Heart right ventricle (tissue), 16 donors: ENCODE measurements at regions not wholly inside any gene's neighbourhood (a gene's known extent, or its start where the extent isn't known, plus 50 kb on each side); places are given as distances from the start of the nearest gene placed in this dataset.

Experiments used
- ATAC-seq, 8 donors: fragments of 200-7000 bp; cut with Tn5 transposase; one replicate each; pipeline ENCODE4 v1.9.1; 2020; ENCODE audit warnings: mild to moderate bottlenecking in 8 of 8, moderate library complexity in 8 of 8, moderate number of reproducible peaks in 1 of 8
- DNase-seq, 2 donors: peaks; one replicate each; pipeline ENCODE4 v3.0.0-alpha.2; 2020
- H3K27ac ChIP-seq, 10 donors: fragments of 200-600 bp; sonication (generic) in 2 of 10; one replicate each; pipeline versions ENCODE4 v1.5.0 to v1.8.0; 2020 to 2022; ENCODE audit warnings: mild to moderate bottlenecking in 3 of 10
- H3K27me3 ChIP-seq, 7 donors: fragments of 200-600 bp; one replicate each; pipeline ENCODE4 v1.8.0; 2021 to 2022; ENCODE audit warnings: mild to moderate bottlenecking in 2 of 7
- H3K36me3 ChIP-seq, 9 donors: fragments of 200-600 bp; sonication (generic) in 1 of 9; one replicate each; pipeline versions ENCODE4 v1.5.0 to v1.8.0; 2020 to 2022; ENCODE audit warnings: mild to moderate bottlenecking in 2 of 9
- H3K4me1 ChIP-seq, 9 donors: fragments of 200-600 bp; sonication (generic) in 1 of 9; one replicate each; pipeline versions ENCODE4 v1.5.0 to v1.8.0; 2020 to 2022; ENCODE audit warnings: mild to moderate bottlenecking in 4 of 9
- H3K4me3 ChIP-seq, 10 donors: fragments of 200-600 bp; sonication (generic) in 2 of 10; one replicate each; pipeline versions ENCODE4 v1.5.0 to v1.8.0; 2020 to 2022; ENCODE audit warnings: mild to moderate bottlenecking in 7 of 10, moderate library complexity in 2 of 10
- H3K9me3 ChIP-seq, 11 donors: fragments of 200-600 bp in 10 of 11; sonication (generic) in 2 of 11; one replicate each; pipeline versions ENCODE4 v1.5.0 to v1.8.0; 2013 to 2022; ENCODE audit warnings: mild to moderate bottlenecking in 2 of 11, control low read depth in 1 of 11, moderate library complexity in 1 of 11
- WGBS, 2 donors: extraction: QIAGEN DNeasy Blood & Tissue Kit; methylation state at CpG; one replicate each; pipeline ENCODE4 v1.1.7; 2013; ENCODE audit warnings: inconsistent platforms in 1 of 2; 5-methylcytosine and 5-hydroxymethylcytosine counted together
- intact Hi-C, 10 donors: fragments of 100-400 bp; cut with DNase I; formaldehyde crosslinking; loops; one replicate each; pipeline versions ENCODE4 v1.11.1 to v1.14.2; 2022
- TF ChIP-seq, protein P1 (sequence below), 9 donors: fragments of 200-600 bp; sonication (generic) in 2 of 9; IDR thresholded peaks; one replicate each; pipeline versions ENCODE4 v1.5.0 to v1.8.0; 2021 to 2022; ENCODE audit warnings: antibody characterized with exemption in 9 of 9, mild to moderate bottlenecking in 5 of 9, moderate library complexity in 1 of 9
- donor health status: Arrhythmogenic right ventricular cardiomyopathy.
- donor health status: ischemic (EF 13 %, LVEDD 7.1; RV severe dilation, severe dysfunction).
- donor health status: healthy with polysubstance abuse.
- donor health status: DM: no; HTN: yes; CAD: no.
- donor health status: DM: no; HTN: no; CAD: no.
- donor health status: ischemic (EF 25% LVEDD 6.9; RV normal size, moderate dysfunction).
- donor health status: ischemic (EF 25% LVEDD 5.7; RV mildly dilated, moderate dysfunction).
- donor health status: healthy.
- donor health status: DM: yes; HTN: yes; CAD: no.
- donor health status: Ischemic cardiomyopathy.
- donor health status: ischemic (EF 35%, LVEDD 5.7; RV mildly dilated, moderate dysfunction).
- donor health status: nonischemic (EF 11% LVEDD 7.7; RV severe dilation, severe dysfunction).
- donor health status: DM: yes; HTN: yes; CAD: no.
- donor health status: PGD.
- donor health status: ischemic (EF 29% LVEDD 5.4; RV normal size, mild dysfunction).
- donor health status: nonischemic (EF 23%, LVEDD 6.1; RV moderate dilation, normal function).

DNA sequence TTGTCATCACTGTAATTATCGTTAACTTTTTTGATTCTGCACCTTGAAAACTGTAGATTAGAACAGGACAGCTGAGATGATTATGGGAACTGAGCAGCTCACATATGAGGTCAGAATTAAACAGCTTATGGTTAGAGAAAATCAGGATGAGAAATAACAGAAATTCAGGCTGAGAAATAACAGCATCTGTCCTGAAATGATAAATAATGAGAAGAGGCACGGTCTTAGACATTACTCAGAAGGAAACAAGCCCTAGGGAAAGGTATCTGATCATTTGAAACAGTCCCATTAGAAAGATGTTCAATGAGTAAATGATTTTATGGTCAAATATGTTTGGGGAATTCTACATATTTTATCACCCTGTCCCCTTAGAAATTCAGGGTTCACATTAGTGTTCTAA, 65.6 kb upstream of the PCGF5 start:
- no peak for ATAC-seq
- Histone ChIP-seq H3K36me3 (no peaks in the 10 kb centered on the region), H3K4me3 (no peak overlapping the region), H3K27ac (no peak overlapping the region), H3K27me3 (no peaks in the 10 kb centered on the region), H3K9me3 (no peaks in the 10 kb centered on the region), H3K4me1 (peaks cover 0 to 4% (median 0%) of the 10 kb centered on the region in 9 donors)
- intact Hi-C loops = no loop called here
- TF ChIP-seq, protein P1, sequence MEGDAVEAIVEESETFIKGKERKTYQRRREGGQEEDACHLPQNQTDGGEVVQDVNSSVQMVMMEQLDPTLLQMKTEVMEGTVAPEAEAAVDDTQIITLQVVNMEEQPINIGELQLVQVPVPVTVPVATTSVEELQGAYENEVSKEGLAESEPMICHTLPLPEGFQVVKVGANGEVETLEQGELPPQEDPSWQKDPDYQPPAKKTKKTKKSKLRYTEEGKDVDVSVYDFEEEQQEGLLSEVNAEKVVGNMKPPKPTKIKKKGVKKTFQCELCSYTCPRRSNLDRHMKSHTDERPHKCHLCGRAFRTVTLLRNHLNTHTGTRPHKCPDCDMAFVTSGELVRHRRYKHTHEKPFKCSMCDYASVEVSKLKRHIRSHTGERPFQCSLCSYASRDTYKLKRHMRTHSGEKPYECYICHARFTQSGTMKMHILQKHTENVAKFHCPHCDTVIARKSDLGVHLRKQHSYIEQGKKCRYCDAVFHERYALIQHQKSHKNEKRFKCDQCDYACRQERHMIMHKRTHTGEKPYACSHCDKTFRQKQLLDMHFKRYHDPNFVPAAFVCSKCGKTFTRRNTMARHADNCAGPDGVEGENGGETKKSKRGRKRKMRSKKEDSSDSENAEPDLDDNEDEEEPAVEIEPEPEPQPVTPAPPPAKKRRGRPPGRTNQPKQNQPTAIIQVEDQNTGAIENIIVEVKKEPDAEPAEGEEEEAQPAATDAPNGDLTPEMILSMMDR (IDR thresholded peaks at IDR 0.05) = no peak
- WGBS, 2 donors = 83 to 88% methylated on average over 2 of the region's 2 CpGs
- DNase-seq = no peak

- H3K9me3 ChIP-seq = no peaks in the 10 kb centered on the region
- 73 to 76% methylated on average over 2 of the region's 2 CpGs for WGBS, 2 donors
- ATAC-seq = no peak
- H3K4me1 ChIP-seq = peaks cover 0 to 4% (median 0%) of the 10 kb centered on the region in 9 donors
- intact Hi-C loops = no loop called here
- H3K4me3 ChIP-seq = no peak overlapping the region
- H3K27ac ChIP-seq = no peak overlapping the region
- DNase-seq = no peak
- no peaks in the 10 kb centered on the region for H3K36me3 ChIP-seq
- no peaks in the 10 kb centered on the region for H3K27me3 ChIP-seq
- TF ChIP-seq, protein P1 (IDR thresholded peaks at IDR 0.05) = no peak
Measured at GRCh38 chr10:91156196-91156595, 64.3 kb upstream of the PCGF5 start.

GRCh38 chr10:91159254-91159783, 61.1 kb upstream of the PCGF5 start:
- H3K9me3 ChIP-seq = no peaks in the 10 kb centered on the region
- H3K4me1 ChIP-seq = peaks cover under 1 to 18% (median 7%) of the 10 kb centered on the region in 9 donors
- DNase-seq = no peak
- 86 to 90% methylated on average over 2 of the region's 2 CpGs for WGBS, 2 donors
- TF ChIP-seq, protein P1 (IDR thresholded peaks at IDR 0.05) = no peak
- no peak overlapping the region for H3K4me3 ChIP-seq
- intact Hi-C loops = no loop called here
- no peak overlapping the region for H3K27ac ChIP-seq
- no peaks in the 10 kb centered on the region for H3K36me3 ChIP-seq
- H3K27me3 ChIP-seq = peaks cover 0 to 8% (median 0%) of the 10 kb centered on the region in 7 donors
- no peak for ATAC-seq

DNA sequence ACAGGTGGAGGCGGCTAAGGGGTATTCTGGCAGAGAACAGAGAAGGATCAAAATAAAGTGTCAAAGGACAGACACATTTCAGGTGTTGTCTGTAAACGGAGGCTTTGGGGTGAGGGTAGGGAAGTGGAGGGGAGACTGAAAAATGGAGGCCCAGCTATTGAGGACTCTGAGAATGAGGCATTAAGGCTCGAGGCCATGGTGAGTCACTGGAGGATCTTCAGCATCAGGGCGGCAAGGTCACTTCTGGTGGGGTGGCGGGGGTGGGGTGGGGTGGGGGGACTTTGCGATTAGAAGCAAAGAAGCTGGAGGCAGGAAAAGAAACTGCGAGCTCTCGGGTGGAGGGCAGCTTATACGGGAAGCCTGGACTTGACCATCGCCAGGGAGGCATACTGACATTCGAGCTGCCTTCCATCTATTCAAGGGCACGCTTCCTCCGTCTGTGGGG, 58.4 kb upstream of the PCGF5 start:
- peak overlapping the region; percentile 29 to 99 (median 92) for H3K4me3 ChIP-seq
- H3K36me3 ChIP-seq = no peaks in the 10 kb centered on the region
- no peaks in the 10 kb centered on the region for H3K9me3 ChIP-seq
- TF ChIP-seq, protein P1 (IDR thresholded peaks at IDR 0.05) = no peak
- DNase-seq (no peak), ATAC-seq (peak in 7 of 8 donors; percentile 6 to 35 (median 24))
- intact Hi-C loops = loop anchor here (2.0 to 10.0 kb wide), 9 partner anchors 59 to 117 kb away; partner anchors contain the start of gene PCGF5 (in 9 of the 10)
- peaks cover 3 to 42% (median 17%) of the 10 kb centered on the region in 9 donors for H3K4me1 ChIP-seq
- H3K27ac ChIP-seq = peak overlapping the region; percentile 89 to 99 (median 96)
- H3K27me3 ChIP-seq = peaks cover 0 to 8% (median 0%) of the 10 kb centered on the region in 7 donors
- WGBS, 2 donors = 9 to 10% methylated on average over 13 of the region's 13 CpGs
